H9 (cell line): ENCODE measurements at regions not wholly inside any gene's neighbourhood (a gene's known extent, or its start where the extent isn't known, plus 50 kb on each side); places are given as distances from the start of the nearest gene placed in this dataset.

Source experiments
- DNase-seq: peaks from one replicate; pipeline ENCODE4 v3.0.0-alpha.2; 2017
- H2AFZ ChIP-seq: one replicate; pipeline ENCODE4 v1.6.1; 2013; ENCODE audit warnings: mild to moderate bottlenecking, low read length, control low read depth, moderate library complexity
- H2AK5ac ChIP-seq: 2 replicates; pipeline ENCODE4 v1.6.1; 2013; ENCODE audit warnings: low read length, control low read depth, mixed read lengths; ENCODE audit not compliant: insufficient read length
- H2BK120ac ChIP-seq: one replicate; pipeline ENCODE4 v1.6.1; 2013; ENCODE audit warnings: low read depth, mild to moderate bottlenecking, low read length, control low read depth, inconsistent platforms; ENCODE audit not compliant: poor library complexity, severe bottlenecking
- H2BK12ac ChIP-seq: 2 replicates; pipeline ENCODE4 v1.6.1; 2013; ENCODE audit warnings: low read length, control low read depth, mixed read lengths, low read depth; ENCODE audit not compliant: insufficient read length
- H2BK15ac ChIP-seq: 2 replicates; pipeline ENCODE4 v1.6.1; 2013; ENCODE audit warnings: low read depth, low read length, control low read depth
- H2BK20ac ChIP-seq: one replicate; pipeline ENCODE4 v1.6.1; 2013; ENCODE audit warnings: low read depth, mild to moderate bottlenecking, low read length, control low read depth, inconsistent platforms; ENCODE audit not compliant: poor library complexity, severe bottlenecking
- H2BK5ac ChIP-seq: 2 replicates; pipeline ENCODE4 v1.6.1; 2013; ENCODE audit warnings: low read length, control low read depth, mixed read lengths; ENCODE audit not compliant: insufficient read length
- H3K14ac ChIP-seq: 2 replicates; pipeline ENCODE4 v1.6.1; 2013; ENCODE audit warnings: low read length, control low read depth; ENCODE audit not compliant: insufficient read depth
- H3K18ac ChIP-seq: 2 replicates; pipeline ENCODE4 v1.6.1; 2013; ENCODE audit warnings: low read depth, mild to moderate bottlenecking, mixed read lengths, low read length, control low read depth; ENCODE audit not compliant: insufficient read length
- H3K23ac ChIP-seq: 2 replicates; pipeline ENCODE4 v1.6.1; 2013; ENCODE audit warnings: low read length, control low read depth, mixed read lengths, low read depth; ENCODE audit not compliant: insufficient read length
- H3K23me2 ChIP-seq: 2 replicates; pipeline ENCODE4 v1.6.1; 2013; ENCODE audit warnings: low read depth, mild to moderate bottlenecking, mixed read lengths, low read length, control low read depth; ENCODE audit not compliant: insufficient read length, poor library complexity, severe bottlenecking
- H3K27ac ChIP-seq: 2 replicates; pipeline ENCODE4 v1.5.1; 2013; ENCODE audit warnings: low read length, control low read depth, mixed read lengths, low read depth; ENCODE audit not compliant: insufficient read length
- H3K27me3 ChIP-seq: 2 replicates; pipeline ENCODE4 v1.6.1; 2013; ENCODE audit warnings: low read length, control low read depth, inconsistent platforms; ENCODE audit not compliant: insufficient read depth
- H3K4ac ChIP-seq: 2 replicates; pipeline ENCODE4 v1.6.1; 2013; ENCODE audit warnings: low read depth, mild to moderate bottlenecking, control low read depth, inconsistent platforms, low read length, moderate library complexity
- H3K4me1 ChIP-seq: 2 replicates; pipeline ENCODE4 v1.6.1; 2013; ENCODE audit warnings: low read length, control low read depth, inconsistent platforms; ENCODE audit not compliant: insufficient read depth
- H3K4me2 ChIP-seq: 2 replicates; pipeline ENCODE4 v1.6.1; 2013; ENCODE audit warnings: low read length, control low read depth, mixed read lengths; ENCODE audit not compliant: insufficient read length, insufficient read depth
- H3K56ac ChIP-seq: 2 replicates; pipeline ENCODE4 v1.6.1; 2013; ENCODE audit warnings: low read depth, mild to moderate bottlenecking, mixed read lengths, low read length, control low read depth; ENCODE audit not compliant: insufficient read length
- H3K79me1 ChIP-seq: 2 replicates; pipeline ENCODE4 v1.6.1; 2013; ENCODE audit warnings: low read depth, mild to moderate bottlenecking, moderate library complexity, low read length, control low read depth, inconsistent platforms; ENCODE audit not compliant: insufficient read depth, poor library complexity, severe bottlenecking
- H3K79me2 ChIP-seq: 2 replicates; pipeline ENCODE4 v1.6.1; 2013; ENCODE audit warnings: low read length, control low read depth, inconsistent platforms; ENCODE audit not compliant: insufficient read depth
- H3K9ac ChIP-seq: 2 replicates; pipeline ENCODE4 v1.6.1; 2013; ENCODE audit warnings: low read length, control low read depth, mixed read lengths; ENCODE audit not compliant: insufficient read length; ENCODE audit errors: extremely low read depth
- H3K9me3 ChIP-seq: one replicate; pipeline ENCODE4 v1.6.1; 2013; ENCODE audit warnings: low read depth, low read length, inconsistent platforms; ENCODE audit not compliant: control insufficient read depth
- H3T11ph ChIP-seq: one replicate; pipeline ENCODE4 v1.6.1; 2013; ENCODE audit warnings: mild to moderate bottlenecking, low read length, control low read depth, inconsistent platforms
- H4K20me1 ChIP-seq: one replicate; pipeline ENCODE4 v1.6.1; 2013; ENCODE audit not compliant: control insufficient read depth, insufficient read length, insufficient read depth
- H4K5ac ChIP-seq: 2 replicates; pipeline ENCODE4 v1.6.1; 2013; ENCODE audit warnings: low read depth, mild to moderate bottlenecking, mixed read lengths, low read length, control low read depth; ENCODE audit not compliant: insufficient read length
- H4K8ac ChIP-seq: replicated peaks from 2 replicates; pipeline ENCODE4 v1.6.1; 2013; ENCODE audit warnings: low read length, control low read depth, mixed read lengths, low read depth; ENCODE audit not compliant: insufficient read length
- H4K91ac ChIP-seq: 2 replicates; pipeline ENCODE4 v1.6.1; 2013; ENCODE audit warnings: low read depth, mild to moderate bottlenecking, moderate library complexity, mixed read lengths, low read length, control low read depth; ENCODE audit not compliant: insufficient read length
- H3K27ac Mint-ChIP-seq, 3 experiments: 2 replicates in 2 of 3; 3 replicates in 1 of 3; pipeline ENCODE4 v1.8.0; 2020 to 2021; ENCODE audit warnings: mixed read lengths in 3 of 3, mild to moderate bottlenecking in 1 of 3, moderate library complexity in 1 of 3
- H3K27me3 Mint-ChIP-seq: 2 replicates; pipeline ENCODE4 v1.8.0; 2021; ENCODE audit warnings: low read depth, mild to moderate bottlenecking, moderate library complexity, mixed read lengths
- H3K36me3 Mint-ChIP-seq, 3 experiments: 2 replicates in 2 of 3; 3 replicates in 1 of 3; pipeline ENCODE4 v1.8.0; 2020 to 2021; ENCODE audit warnings: low read depth in 3 of 3, mixed read lengths in 3 of 3; ENCODE audit not compliant: insufficient read depth in 1 of 3
- H3K4me1 Mint-ChIP-seq, 2 experiments: 2 replicates each; pipeline ENCODE4 v1.8.0; 2020; ENCODE audit warnings: mixed read lengths in 2 of 2
- H3K4me3 Mint-ChIP-seq, 2 experiments: 2 replicates in 1 of 2; 3 replicates in 1 of 2; pipeline ENCODE4 v1.8.0; 2020 to 2021; ENCODE audit warnings: mild to moderate bottlenecking in 2 of 2, mixed read lengths in 2 of 2, moderate library complexity in 1 of 2
- H3K9me3 Mint-ChIP-seq, 2 experiments: 2 replicates in 1 of 2; 3 replicates in 1 of 2; pipeline ENCODE4 v1.8.0; 2020; ENCODE audit warnings: mild to moderate bottlenecking in 2 of 2, mixed read lengths in 2 of 2, moderate library complexity in 1 of 2
- CTCF ChIP-seq: fragments of 200-600 bp; sonication (generic); conservative IDR thresholded peaks from 3 replicates; pipeline ENCODE4 v1.8.0; 2021; ENCODE audit warnings: antibody characterized with exemption, mild to moderate bottlenecking
- WGBS: extraction: QIAGEN DNeasy Blood & Tissue Kit; methylation state at CpG from one replicate; pipeline ENCODE4 v1.1.7; 2013; ENCODE audit warnings: missing lambda C conversion rate, low lambda C conversion rate, mixed read lengths; ENCODE audit not compliant: insufficient read length; ENCODE audit errors: extremely low coverage; 5-methylcytosine and 5-hydroxymethylcytosine counted together

DNA sequence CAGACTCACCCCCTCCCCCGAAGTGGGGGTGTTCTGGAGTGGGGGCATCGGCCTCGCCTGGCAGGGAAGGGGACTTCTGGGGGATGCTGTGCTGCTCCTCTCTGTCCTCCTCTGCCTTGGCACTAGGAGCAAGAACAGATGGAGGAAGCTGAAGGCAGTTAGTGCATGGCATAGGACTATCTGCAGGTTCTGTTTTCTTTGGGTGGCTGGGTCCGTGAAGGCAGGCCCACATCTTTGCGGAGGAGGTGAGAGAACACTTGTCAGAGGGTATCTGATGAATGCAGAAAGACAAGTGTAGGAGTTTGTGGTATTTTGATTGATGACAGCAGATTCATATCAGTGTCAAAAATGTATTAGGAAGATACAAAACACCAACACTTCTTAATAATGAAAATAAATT lies 411.4 kb downstream of the TSN start:
- Histone ChIP-seq H2AFZ (no peak overlapping the region), H2BK12ac (no peak overlapping the region), H4K91ac (no peak overlapping the region), H3K18ac (no peak overlapping the region), H3T11ph (no peak overlapping the region), H3K4me1 (no peaks in the 10 kb centered on the region), H2BK20ac (no peak overlapping the region), H2BK120ac (no peak overlapping the region), H2AK5ac (no peak overlapping the region), H3K79me1 (no peaks in the 10 kb centered on the region), H3K9ac (no peak overlapping the region), H3K56ac (no peak overlapping the region), H3K4ac (no peak overlapping the region), H3K27ac (no peak overlapping the region), H3K23ac (no peak overlapping the region), H4K8ac (no peak overlapping the region), H2BK5ac (no peak overlapping the region), H3K14ac (no peak overlapping the region), H3K4me2 (no peak overlapping the region), H4K5ac (no peak overlapping the region), H3K79me2 (no peaks in the 10 kb centered on the region), H3K23me2 (no peaks in the 10 kb centered on the region), H2BK15ac (no peak overlapping the region), H3K27me3 (no peaks in the 10 kb centered on the region), H4K20me1 (no peaks in the 10 kb centered on the region), H3K9me3 (no peaks in the 10 kb centered on the region)
- no peaks in the 10 kb centered on the region for H3K9me3 Mint-ChIP-seq
- no peaks in the 10 kb centered on the region for H3K4me1 Mint-ChIP-seq
- no peaks in the 10 kb centered on the region; the same call in 1 of the 2 replicates for H3K27me3 Mint-ChIP-seq
- H3K36me3 Mint-ChIP-seq = no peaks in the 10 kb centered on the region
- H3K4me3 Mint-ChIP-seq = no peak overlapping the region
- WGBS = no CpG with 5 or more reads among the region's 5 CpGs
- no peak overlapping the region for H3K27ac Mint-ChIP-seq
- no peak for TF ChIP-seq CTCF
- no peak for DNase-seq
